ENCODE measurements at regions not wholly inside any gene's neighbourhood (a gene's known extent, or its start where the extent isn't known, plus 50 kb on each side); places are given as distances from the start of the nearest gene placed in this dataset.

GRCh38 chr6:92139601-92140000 is 1279.8 kb downstream of the EPHA7 start:
- TF ChIP-seq EZH2phosphoT487 (IDR thresholded peaks at IDR 0.05; ENCODE audit: low read depth) (no peak), CTCF (IDR thresholded peaks at IDR 0.05; ENCODE audit: low read depth, low read length) (no peak)

Measured in OCI-LY3 (cell line).